ENCODE measurements at regions not wholly inside any gene's neighbourhood (a gene's known extent, or its start where the extent isn't known, plus 50 kb on each side); places are given as distances from the start of the nearest gene placed in this dataset.

DNA sequence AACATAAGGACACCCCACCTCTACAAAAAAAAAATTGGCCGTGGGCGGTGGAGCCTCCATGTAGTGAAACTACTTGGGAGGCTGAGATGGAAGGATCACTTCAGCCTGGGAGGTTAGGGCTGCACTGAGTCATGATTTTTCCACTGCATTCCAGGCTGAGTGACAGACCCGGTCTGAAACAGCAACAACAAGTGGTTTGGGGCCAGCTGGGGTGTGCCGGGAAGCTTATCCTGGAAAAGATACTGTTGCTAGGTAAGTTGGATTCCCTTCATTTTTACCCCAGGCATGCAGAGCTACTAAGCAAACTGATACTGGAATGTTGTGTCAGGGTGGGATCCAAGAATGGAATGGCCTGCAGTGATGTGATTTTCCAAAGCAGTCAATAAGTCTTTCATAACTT, 57.0 kb downstream of the XAGE2 start:
- peak; percentile 25 for DNase-seq

DNA sequence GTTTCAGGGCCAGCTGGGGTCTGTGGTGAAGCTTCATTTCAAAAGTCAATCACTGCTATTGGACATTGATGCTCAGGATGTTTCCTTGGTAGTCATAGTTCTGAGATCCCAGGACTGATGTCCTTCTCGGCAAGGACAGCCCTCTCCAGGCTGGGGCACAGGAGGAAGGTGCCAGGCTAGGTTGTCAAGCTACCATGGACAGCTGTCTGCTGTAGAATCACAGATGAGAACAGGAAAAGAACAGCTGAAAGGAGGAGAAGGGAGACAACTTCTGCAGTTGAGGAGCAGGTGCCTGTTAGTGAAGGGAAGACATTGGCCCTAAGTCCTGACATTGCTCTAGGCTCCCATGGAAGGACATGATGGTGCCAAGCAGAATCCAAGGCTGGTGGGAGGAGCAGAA, 58.0 kb downstream of the XAGE2 start:
- DNase-seq = no peak

DNA sequence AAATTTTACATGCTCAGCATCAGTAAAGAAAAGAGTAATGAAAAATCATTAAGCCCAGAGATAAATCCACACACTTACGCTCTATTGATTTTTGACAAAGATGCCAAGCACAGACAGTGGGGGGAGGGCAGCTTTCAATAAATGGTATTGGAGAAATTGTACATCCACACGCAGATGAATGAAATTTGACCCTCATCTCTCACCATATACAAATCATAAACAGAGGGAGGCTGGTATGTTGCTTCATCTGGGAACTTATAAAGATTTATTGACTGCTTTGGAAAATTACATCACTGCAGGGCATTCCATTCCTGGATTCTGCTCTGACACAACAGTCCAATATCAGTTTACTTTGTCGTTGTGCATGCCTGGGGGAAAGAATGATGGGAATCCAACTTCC, 58.4 kb upstream of the XAGE1A start:
- peak; percentile 6 for DNase-seq
